HEK293T (cell line): ENCODE measurements at regions not wholly inside any gene's neighbourhood (a gene's known extent, or its start where the extent isn't known, plus 50 kb on each side); places are given as distances from the start of the nearest gene placed in this dataset.
"Not testable (repeated sequence)": the region's sequence is repeated elsewhere in the genome, so short reads cannot be mapped to it uniquely, and the experiment has no call there.

Experiments used
- CTCF ChIA-PET: fragments of 350-600 bp; formaldehyde crosslinking; extraction: SDS; loops from one replicate; lab custom pipeline; 2021; ENCODE audit warnings: antibody characterized with exemption, inconsistent platforms; lab: Yijun Ruan, JAX
- POLR2A ChIA-PET: fragments of 350-600 bp; formaldehyde crosslinking; extraction: SDS; loops from one replicate; lab custom pipeline; 2020; ENCODE audit warnings: antibody characterized with exemption, inconsistent platforms; lab: Yijun Ruan, JAX
- DNase-seq: peaks from one replicate; pipeline ENCODE4 v3.0.0; 2012; ENCODE audit warnings: mixed read lengths; ENCODE audit errors: extremely low spot score
- ARNT ChIP-seq: fragments of 450-650 bp; IDR thresholded peaks from 2 replicates; pipeline ENCODE4 v1.6.1; 2017; ENCODE audit warnings: mild to moderate bottlenecking
- BHLHE40 ChIP-seq: fragments of 450-650 bp; IDR thresholded peaks from 2 replicates; pipeline ENCODE4 v1.6.1; 2016; ENCODE audit warnings: mild to moderate bottlenecking, moderate library complexity, borderline replicate concordance
- CTBP1 ChIP-seq: fragments of 450-650 bp; IDR thresholded peaks from 2 replicates; pipeline ENCODE4 v1.6.1; 2016; ENCODE audit warnings: borderline replicate concordance
- ELF4 ChIP-seq: fragments of 450-650 bp; IDR thresholded peaks from 2 replicates; pipeline ENCODE4 v1.6.1; 2017; ENCODE audit warnings: antibody characterized with exemption
- FOXA1 ChIP-seq: fragments of 450-650 bp; IDR thresholded peaks from 2 replicates; pipeline ENCODE4 v1.6.1; 2016; ENCODE audit warnings: mild to moderate bottlenecking
- FOXK2 ChIP-seq: fragments of 450-650 bp; IDR thresholded peaks from 2 replicates; pipeline ENCODE4 v1.6.1; 2016; ENCODE audit warnings: mild to moderate bottlenecking
- FOXM1 ChIP-seq: fragments of 450-650 bp; IDR thresholded peaks from 2 replicates; pipeline ENCODE4 v1.6.1; 2017; ENCODE audit warnings: mild to moderate bottlenecking, borderline replicate concordance
- HDGF ChIP-seq: fragments of 450-650 bp; IDR thresholded peaks from 2 replicates; pipeline ENCODE4 v1.6.1; 2017; ENCODE audit warnings: antibody characterized with exemption, borderline replicate concordance
- L3MBTL2 ChIP-seq: fragments of 450-650 bp; conservative IDR thresholded peaks from 2 replicates; pipeline ENCODE4 v1.6.1; 2016; ENCODE audit warnings: mild to moderate bottlenecking
- LEF1 ChIP-seq: fragments of 450-650 bp; IDR thresholded peaks from 2 replicates; pipeline ENCODE4 v1.6.1; 2017; ENCODE audit warnings: mild to moderate bottlenecking, borderline replicate concordance
- NFRKB ChIP-seq: fragments of 450-650 bp; IDR thresholded peaks from 2 replicates; pipeline ENCODE4 v1.6.1; 2016; ENCODE audit warnings: mild to moderate bottlenecking, moderate library complexity
- SP1 ChIP-seq: fragments of 450-650 bp; IDR thresholded peaks from 2 replicates; pipeline ENCODE4 v1.6.1; 2017
- SUZ12 ChIP-seq: fragments of 450-650 bp; IDR thresholded peaks from 2 replicates; pipeline ENCODE4 v1.6.1; 2016; ENCODE audit warnings: mild to moderate bottlenecking
- TARDBP ChIP-seq: fragments of 450-650 bp; IDR thresholded peaks from 2 replicates; pipeline ENCODE4 v1.6.1; 2016
- ZNF384 ChIP-seq: fragments of 450-650 bp; IDR thresholded peaks from 2 replicates; pipeline ENCODE4 v1.6.1; 2016
- TF ChIP-seq, protein P1 (sequence below): fragments of 450-650 bp; IDR thresholded peaks from 2 replicates; pipeline ENCODE4 v1.6.1; 2016

DNA sequence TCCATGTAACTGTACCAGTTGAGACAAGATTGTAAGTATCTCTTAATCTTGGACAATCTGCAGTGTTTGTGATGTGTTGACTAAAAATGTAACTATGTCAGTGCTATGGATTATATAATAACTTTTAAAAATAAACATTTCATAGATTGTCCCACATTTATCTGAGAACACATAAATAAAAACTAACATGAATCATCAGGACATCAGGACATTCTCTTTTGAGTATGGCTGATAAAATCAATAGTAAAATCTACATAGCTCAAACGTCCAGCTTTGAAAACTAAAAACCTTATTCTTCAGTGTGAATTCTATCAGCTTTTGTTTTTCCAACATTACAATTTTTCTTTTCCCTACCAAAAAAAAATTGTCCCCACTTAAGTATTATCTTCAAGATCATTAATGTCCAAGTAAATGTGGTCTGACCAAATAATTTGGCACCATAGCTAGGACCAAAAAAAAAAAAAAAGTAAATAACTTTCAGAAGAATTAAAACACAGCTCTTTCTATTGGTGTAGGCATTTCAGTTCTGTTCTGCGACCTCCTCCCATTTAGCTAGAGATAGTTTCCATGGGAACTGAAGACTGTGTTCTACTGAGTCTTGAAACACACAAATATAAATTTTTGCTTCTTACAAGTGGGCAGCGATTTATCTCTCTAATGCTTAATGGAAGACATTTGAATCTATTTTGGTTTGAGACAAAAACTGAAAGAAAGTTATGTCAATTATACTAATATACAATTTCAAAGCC lies 123.0 kb upstream of the SGCE start:
- TF ChIP-seq HDGF: no peak
- TF ChIP-seq SUZ12: no peak
- TF ChIP-seq BHLHE40: no peak
- TF ChIP-seq ZNF384: no peak
- no peak for TF ChIP-seq NFRKB
- TF ChIP-seq FOXA1: no peak
- TF ChIP-seq FOXM1: no peak
- TF ChIP-seq ARNT: no peak
- no peak for TF ChIP-seq LEF1
- no peak for TF ChIP-seq L3MBTL2
- TF ChIP-seq FOXK2: no peak
- no peak for TF ChIP-seq CTBP1
- TF ChIP-seq, protein P1, sequence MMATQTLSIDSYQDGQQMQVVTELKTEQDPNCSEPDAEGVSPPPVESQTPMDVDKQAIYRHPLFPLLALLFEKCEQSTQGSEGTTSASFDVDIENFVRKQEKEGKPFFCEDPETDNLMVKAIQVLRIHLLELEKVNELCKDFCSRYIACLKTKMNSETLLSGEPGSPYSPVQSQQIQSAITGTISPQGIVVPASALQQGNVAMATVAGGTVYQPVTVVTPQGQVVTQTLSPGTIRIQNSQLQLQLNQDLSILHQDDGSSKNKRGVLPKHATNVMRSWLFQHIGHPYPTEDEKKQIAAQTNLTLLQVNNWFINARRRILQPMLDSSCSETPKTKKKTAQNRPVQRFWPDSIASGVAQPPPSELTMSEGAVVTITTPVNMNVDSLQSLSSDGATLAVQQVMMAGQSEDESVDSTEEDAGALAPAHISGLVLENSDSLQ: no peak
- no peak for TF ChIP-seq TARDBP
- CTCF ChIA-PET: interaction anchor here (0.7 kb wide), 1 partner anchor 229 kb away, joined by 3 read pairs; no protein-coding TSS in a partner anchor
- POLR2A ChIA-PET: no interaction called here
- DNase-seq: no peak

DNA sequence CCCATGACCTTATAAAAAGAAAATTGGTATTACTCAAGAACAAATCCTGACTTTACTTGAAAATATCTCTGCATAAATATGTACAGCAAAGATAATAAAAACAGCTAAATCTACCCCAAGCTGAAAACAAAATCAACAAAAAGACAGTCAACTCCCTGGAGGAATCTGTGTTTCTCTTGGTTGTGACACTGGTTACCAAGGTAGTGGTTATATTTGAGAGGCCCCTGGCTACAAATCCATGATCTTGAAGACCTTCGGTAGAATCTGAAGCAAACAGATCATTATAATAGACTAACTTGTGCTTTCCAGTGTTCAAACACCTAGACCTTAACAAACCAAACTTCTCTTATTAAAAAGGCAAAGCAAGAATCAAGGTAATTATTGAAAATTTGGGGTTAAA lies 123.9 kb upstream of the SGCE start:
- ChIA-PET CTCF (interaction anchor here (0.6 kb wide), 1 partner anchor 330 kb away, joined by 3 read pairs; no protein-coding TSS in a partner anchor), POLR2A (no interaction called here)
- TF ChIP-seq ARNT: no peak
- no peak for TF ChIP-seq TARDBP
- TF ChIP-seq BHLHE40: no peak
- no peak for TF ChIP-seq ELF4
- TF ChIP-seq LEF1: no peak
- no peak for TF ChIP-seq FOXA1
- no peak for TF ChIP-seq L3MBTL2
- no peak for TF ChIP-seq FOXM1
- no peak for TF ChIP-seq HDGF
- no peak for TF ChIP-seq ZNF384
- no peak for TF ChIP-seq FOXK2
- no peak for TF ChIP-seq NFRKB
- TF ChIP-seq SP1: no peak
- no peak for TF ChIP-seq CTBP1
- TF ChIP-seq, protein P1: no peak
- TF ChIP-seq SUZ12: no peak
- DNase-seq: no peak

DNA sequence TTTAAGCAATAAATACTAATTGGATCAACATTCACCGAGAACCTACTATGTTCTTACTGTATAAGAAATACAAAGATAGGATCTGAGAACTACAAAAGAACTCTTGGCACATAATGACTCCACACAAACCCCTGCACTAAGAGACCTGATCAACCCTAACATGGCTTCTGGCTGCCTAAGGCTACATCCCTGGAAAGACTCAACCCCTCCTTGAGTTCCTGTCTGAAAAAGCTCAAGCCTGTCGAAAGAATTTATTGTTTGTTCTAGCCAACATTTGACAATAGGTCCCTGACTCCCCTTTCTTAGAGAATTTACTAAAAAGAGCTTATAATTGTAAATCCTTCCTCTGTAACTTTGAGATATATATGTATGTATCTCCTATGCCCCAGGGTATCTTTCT lies 125.3 kb upstream of the SGCE start:
- ChIA-PET POLR2A (no interaction called here), CTCF (no interaction called here)
- DNase-seq: no peak
- no peak for TF ChIP-seq ZNF384
- TF ChIP-seq TARDBP: no peak
- TF ChIP-seq NFRKB: no peak
- TF ChIP-seq HDGF: no peak
- no peak for TF ChIP-seq ELF4
- no peak for TF ChIP-seq SUZ12
- TF ChIP-seq L3MBTL2: no peak
- TF ChIP-seq LEF1: no peak
- no peak for TF ChIP-seq CTBP1
- TF ChIP-seq BHLHE40: no peak
- TF ChIP-seq FOXA1: no peak
- no peak for TF ChIP-seq FOXK2
- no peak for TF ChIP-seq SP1
- TF ChIP-seq FOXM1: no peak
- TF ChIP-seq, protein P1: no peak
- TF ChIP-seq ARNT: no peak

DNA sequence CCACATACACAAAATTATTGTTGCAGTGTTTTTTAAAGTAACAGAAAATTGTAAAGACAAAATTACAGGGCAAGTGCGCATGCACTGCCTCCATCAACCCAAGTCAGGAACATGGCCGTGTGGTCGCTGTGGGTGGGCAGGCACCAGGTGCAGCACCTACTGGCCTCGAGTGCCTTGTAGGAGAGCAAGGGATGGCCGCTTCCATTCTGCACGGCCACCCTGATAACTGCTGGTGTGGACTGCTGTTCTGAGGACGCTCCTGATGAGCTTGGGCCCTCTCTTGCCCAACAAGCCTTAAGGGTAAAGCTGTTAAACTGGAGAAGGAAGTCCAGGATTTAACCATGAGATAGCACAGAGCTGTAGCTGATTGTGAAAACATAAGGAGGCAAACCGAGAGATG lies 124.6 kb upstream of the PPP1R9A start:
- TF ChIP-seq FOXK2: no peak
- no peak for TF ChIP-seq ZNF384
- TF ChIP-seq BHLHE40: no peak
- no peak for TF ChIP-seq HDGF
- no peak for TF ChIP-seq FOXM1
- TF ChIP-seq FOXA1: no peak
- TF ChIP-seq, protein P1: no peak
- no peak for TF ChIP-seq TARDBP
- TF ChIP-seq SUZ12: no peak
- ChIA-PET CTCF (no interaction called here), POLR2A (no interaction called here)
- DNase-seq: no peak

DNA sequence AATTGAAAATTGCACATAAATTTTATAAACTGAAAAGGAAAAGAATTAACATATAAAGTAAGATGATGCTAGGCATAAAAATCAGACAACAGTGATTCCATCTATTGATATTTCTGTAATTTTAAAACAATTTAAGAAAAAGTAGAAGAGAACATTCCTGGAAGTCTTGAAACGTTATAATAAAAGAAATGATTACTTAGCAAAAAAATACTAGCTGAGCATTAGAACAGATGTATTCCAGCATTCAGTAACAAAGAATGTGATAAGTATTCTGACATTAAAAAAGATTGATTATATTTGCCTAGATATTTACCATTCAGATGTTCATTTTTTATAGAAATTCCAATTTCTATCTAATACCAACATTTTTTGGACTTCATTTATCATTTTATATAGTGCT lies 120.1 kb upstream of the PPP1R9A start:
- ChIA-PET CTCF (no interaction called here), POLR2A (no interaction called here)
- no peak for DNase-seq
- TF ChIP-seq ZNF384 (no peak), BHLHE40 (no peak), ELF4 (no peak), FOXK2 (no peak), ARNT (no peak), CTBP1 (no peak), LEF1 (no peak)

DNA sequence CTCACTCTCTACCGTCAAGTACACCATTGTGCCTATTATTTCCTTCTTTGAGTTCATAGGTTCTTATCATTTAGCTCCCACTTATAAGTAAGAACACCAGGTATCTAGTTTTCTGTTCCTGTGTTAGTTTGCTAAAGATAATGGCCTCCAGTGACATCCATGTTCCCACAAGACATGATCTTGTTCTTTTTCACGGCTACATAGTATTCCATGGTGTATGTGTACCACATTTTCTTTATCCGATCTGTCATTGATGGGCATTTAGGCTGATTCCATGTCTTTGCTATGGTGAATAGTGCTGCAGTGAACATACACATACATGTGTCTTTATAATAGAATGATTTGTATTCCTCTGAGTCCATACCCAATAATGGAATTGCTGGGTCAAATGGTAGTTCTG lies 119.0 kb upstream of the PPP1R9A start:
- DNase-seq, CTCF ChIA-PET, POLR2A ChIA-PET: not testable (repeated sequence)
